OCI-M2 (cell line): ENCODE measurements at regions not wholly inside any gene's neighbourhood (a gene's known extent, or its start where the extent isn't known, plus 50 kb on each side); places are given as distances from the start of the nearest gene placed in this dataset.

Source experiments
- DNase-seq: peaks from one replicate; lab custom pipeline; 2025; ENCODE audit not compliant: unreplicated experiment; lab: John Stamatoyannopoulos, UW

DNA sequence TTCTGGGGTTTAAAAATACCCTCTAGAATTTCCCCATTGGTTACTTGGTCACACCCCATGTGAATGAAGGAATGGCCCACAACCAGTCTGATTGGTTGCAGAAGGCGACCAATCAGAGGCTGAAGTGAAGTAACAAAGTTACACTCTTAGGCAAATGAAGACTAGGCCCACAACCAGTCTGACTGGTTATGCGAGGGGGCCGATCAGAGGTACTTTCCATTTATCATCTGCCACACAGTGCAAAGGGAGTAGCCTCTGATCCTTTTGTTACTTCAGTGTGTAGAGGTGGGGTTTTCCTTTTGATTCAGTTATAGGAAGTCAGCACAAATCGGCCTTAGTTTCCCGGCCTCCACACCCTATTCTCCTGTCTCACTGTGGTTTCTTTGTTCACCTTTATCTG is 61.2 kb upstream of the SGK1 start:
- DNase-seq: no peak

DNA sequence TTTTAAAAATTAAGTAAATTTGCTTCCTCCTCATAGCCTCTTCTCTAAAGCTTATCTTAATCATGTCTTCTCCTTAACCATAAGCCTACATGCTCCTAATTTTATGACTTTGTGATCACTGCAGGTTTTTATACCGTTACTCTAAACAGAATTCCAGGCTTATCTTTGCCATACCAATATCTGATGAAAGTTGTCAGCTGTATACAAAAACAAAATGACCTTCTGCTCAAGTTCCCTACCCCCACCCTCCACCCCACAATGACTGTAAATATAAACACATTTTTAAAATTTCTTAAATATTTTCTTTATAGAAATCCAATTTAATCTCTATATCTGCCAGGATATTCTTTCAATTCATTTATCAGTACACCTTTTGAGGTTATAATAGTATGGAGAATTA is 60.5 kb upstream of the SGK1 start:
- no peak for DNase-seq

DNA sequence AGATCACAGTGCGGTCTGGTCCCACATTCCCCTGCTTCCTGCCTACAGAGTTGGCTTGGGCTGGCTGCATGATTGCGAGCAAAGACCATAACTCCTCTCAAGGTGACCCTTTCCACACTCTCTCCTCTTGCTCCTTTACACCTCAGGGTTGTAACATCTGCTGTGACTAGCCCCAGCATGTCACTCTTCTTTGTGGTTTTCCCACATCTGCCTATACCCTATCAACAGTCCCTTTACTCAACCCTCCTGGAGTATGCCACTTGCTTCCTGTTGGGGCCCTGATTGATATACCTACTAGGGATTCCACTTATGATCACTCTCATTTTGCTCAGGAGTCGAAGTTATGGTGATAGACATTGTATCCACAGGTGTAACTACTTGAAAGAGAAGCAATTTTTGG is 58.9 kb upstream of the SGK1 start:
- DNase-seq: no peak

GRCh38 chr6:134375220-134375580 is 57.3 kb upstream of the SGK1 start:
- DNase-seq: no peak

DNA sequence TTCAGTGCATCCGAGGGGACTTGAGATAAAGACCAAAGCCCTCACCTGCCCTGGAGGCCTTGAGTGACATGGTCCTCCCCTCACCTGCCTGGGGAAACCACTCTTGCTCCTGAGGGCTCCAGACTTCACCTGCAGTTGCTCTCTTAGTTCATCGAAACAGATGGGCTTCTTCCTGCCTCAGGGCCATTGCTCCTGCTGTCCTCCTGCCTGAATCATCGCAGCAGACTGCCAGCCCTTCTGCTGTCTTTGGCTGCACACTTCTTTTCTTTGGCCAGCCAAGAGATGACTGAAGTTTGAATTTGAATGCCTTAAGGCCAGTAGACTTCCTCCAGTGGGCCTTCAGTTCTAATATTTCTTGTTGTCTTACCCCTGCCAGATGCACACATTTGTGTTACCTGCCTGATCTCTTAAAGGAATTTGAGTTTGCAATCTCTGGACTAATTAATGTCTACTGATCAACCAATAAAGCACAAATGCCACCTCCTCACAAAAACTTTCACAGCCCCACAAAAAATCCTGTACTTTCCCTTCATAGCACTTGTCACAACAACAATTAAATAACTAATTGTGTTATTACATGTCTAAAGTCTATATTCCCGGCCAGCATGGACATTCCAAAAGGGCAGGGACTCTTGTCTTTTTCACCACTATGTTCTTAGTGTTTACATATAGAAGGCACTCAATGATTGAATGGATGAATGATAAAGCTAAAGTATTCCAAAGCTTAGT is 56.7 kb upstream of the SGK1 start:
- no peak for DNase-seq

DNA sequence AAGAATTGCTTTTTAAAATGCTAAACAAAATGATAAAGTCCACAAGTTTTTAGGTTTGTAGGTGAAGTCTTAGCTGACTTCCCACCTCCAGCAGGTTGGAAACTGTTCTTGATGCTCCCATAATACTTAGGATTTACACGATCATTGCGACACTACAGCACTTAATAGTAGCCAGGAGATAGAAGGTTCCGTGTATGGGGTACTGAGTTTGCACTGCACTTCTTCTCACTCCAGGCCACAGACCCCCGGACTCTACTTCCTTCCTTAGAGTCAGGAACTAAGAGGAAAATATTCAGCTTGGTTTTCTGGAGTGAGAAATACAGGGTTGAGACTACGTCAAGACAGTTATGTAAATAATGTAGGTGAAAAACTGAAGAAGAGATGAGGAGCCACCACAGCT is 56.1 kb upstream of the SGK1 start:
- DNase-seq: no peak

- no peak for DNase-seq
Observed at GRCh38 chr6:134373282-134373922, 55.5 kb upstream of the SGK1 start.

DNA sequence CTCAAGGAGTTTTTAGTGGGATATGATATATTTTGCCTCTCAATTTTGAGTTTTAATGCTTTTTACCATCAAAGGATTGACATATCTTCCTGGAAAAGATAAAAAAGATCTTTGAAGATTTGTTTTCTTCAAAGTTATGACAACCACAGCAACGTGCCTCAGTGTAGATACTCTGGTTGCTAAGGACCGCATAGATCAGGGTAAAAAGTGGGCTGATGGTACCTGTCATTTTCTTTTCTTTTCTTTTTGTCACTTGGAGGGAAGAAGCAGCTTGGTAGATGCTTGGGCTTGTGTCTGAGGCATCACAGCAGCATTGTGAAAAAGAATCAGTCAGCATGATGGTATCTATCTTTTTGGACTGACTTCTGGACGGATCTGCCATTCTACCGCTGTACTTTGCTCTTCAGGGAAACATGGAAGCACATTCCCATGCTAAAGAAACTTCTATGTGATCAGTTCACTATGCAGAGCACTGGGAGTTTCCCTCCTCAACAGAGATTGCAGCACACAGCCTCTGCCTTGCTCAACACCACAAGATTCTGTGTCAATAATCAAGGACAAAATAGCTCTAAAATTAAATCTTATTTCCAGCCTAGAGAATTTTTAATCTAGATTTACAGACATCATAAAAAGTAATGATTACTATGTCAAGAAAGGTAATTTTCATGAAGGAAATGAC is 54.8 kb upstream of the SGK1 start:
- DNase-seq: no peak

GRCh38 chr6:134368670-134369069 is 50.8 kb upstream of the SGK1 start:
- DNase-seq: no peak
